GM21619 (cell line): ENCODE measurements at regions not wholly inside any gene's neighbourhood (a gene's known extent, or its start where the extent isn't known, plus 50 kb on each side); places are given as distances from the start of the nearest gene placed in this dataset.

Experiments
- ATAC-seq: cut with Tn5 transposase; IDR thresholded peaks from one replicate; pipeline ENCODE4 v1.9.1; 2021; ENCODE audit not compliant: unreplicated experiment

- ATAC-seq = no peak
Measured at GRCh38 chr3:137201066-137201465, 243.3 kb downstream of the IL20RB start.

DNA sequence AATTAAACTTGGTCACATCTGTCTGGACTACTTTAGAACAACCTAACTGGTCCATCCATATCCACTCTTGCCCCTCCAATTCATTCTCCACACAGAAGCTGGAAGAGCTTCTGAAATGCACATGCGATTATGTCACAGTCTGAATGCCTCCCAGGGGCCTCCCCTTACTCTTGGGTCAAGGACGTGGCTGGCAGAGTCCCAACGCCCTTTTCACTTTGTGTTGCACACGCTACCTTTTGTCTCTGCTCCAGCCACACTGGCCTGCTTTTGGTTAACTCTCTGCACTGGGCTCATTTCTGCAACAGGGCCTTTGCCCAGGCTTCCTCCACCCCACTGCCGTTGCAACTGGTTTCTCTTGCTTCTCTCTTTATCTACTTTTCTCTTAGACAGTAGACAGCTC is 245.2 kb downstream of the IL20RB start:
- no peak for ATAC-seq

DNA sequence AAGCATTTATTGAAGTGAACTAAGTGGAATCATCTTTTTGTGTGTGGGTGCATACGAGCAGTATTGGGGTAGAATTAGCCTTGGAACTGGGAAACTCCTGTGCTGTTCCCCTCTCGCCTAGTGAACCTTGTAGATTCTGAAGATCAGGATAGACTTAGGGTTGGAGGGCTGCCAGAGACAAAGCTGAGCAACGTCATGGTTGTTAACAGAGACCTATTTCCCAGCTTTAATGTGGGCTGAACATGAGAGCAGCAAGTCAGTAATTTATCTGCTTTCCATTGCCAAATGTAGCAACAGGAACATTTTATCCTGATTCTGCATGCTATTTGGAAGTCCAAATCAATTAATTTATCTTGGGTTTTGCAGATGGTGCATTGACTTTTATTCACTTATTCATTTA is 246.6 kb downstream of the IL20RB start:
- no peak for ATAC-seq

DNA sequence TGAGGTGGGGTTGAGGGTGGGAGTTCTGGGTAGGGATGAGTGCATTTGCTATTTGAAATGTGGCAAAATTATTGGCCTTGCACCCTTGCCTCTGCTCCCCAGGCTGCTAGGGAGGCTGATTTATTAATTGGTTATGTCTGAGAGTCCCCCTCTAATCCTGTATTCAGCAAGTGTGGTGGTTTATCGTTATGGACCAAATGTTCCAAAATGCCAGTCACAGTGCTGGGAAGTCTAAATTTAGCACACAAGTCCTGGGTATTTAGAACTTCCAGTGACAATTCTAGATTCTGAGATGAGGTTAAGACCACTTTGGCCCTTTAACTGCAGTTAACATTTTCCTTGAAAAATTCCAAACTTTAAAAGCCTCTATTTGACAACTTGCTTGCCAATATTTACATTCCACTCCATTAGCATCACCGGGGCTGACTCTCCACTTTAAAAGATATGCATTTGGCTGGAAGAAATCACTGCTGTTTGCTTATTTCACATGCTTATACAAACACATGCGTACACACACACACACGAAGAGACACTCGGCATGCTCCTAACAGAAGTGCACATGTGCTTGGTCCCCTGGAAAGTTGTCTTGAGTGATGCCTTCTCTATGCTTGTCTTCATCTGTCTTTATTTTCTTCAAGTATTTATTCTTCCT is 247.7 kb downstream of the IL20RB start:
- ATAC-seq = no peak

- ATAC-seq = no peak
Measured at GRCh38 chr3:137207616-137208015, 249.8 kb downstream of the IL20RB start.

DNA sequence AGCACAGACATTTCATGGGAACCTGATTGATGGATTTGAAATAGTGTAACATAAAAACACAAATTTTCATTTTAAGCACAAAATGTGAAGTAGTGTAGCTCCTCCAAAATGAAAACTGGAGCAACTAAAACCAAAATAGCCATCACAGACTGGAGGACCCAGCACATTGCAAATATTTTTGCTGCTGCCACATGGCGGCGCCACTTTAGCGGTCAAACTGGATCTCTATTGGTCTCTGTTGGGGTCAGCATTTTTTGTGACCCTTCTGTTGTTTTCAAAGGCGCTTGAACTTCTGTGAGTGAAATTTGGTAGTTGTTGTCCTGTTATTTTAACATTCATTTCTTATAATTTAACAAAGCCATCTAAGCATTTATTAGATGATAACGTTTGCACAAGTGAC is 259.9 kb downstream of the IL20RB start:
- ATAC-seq = no peak

DNA sequence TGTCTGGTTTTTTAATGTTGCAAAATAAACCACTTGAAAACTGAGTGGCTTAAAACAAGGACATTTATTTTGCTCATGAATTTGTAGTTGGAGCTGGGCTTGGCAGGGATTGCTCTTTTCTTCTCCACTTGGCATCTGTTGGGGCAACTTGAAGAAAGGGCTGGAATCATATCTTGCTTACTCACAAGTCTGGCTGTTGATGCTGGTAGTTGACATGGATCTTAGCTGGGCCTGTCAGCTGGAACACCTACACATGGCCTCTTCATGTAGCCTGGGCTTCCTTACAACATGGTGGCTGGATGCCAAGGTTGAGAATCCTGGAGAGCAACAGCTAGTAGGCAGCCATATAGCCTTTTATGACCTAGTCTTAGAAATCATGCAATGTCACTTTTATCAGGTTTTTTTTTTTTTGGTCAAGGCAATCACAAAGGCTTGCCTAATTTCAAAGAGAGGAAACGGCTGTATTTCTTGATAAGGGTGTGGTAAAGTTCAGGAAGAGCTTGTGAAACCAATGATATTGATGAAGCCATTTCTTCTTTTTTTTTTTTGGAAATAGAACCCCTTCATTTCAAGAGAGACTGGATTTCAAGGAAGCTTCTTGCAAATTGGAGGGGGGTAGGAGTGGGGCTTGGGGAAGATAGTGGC is 262.1 kb downstream of the IL20RB start:
- ATAC-seq = no peak

GRCh38 chr3:137222736-137223225 is 265.0 kb downstream of the IL20RB start:
- ATAC-seq = no peak

DNA sequence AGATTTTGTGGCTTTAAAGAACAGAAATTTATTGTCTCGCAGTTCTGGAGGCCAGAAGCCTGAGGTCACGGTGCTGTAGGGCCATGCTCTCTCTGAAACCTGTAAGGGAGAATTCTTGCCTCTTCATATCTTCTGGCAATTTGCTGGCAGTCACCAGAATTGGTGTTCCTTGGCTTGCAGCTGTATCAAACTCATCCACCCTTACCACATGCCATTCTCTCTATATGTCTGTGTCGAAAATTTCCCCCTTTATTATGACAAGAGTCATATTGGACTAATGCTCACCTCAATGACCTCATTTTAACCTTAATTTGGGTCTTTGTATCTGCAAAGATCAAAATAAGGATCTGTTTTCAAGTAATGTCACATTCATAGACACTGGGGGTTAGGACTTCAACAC is 266.7 kb downstream of the IL20RB start:
- ATAC-seq = no peak

DNA sequence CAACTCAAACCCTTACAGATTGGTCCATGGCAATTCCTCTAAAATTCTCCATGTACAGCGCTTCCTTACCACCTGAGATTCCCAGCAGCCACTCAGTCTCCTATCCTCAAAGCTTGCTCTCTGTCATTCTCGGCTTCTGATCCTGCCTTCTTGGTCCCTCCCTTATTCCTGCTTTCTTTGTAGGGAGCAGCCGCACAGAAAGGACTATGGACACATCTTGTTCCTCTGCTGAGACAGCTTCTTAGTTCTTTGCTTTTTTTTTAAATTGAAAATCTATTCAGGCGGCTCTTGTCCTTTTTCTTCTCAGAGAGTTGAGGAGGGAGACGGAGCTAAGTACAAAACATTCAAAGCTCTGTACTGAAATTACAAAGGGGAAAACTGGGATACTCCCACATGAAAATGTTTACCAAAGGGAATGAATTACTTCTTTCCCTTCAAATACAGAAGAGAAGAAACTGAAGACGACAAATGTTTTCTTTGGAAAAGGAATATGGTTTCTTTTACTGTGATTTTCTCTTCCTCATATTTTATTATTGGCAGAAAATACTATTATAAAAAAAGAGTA is 285.1 kb downstream of the IL20RB start:
- ATAC-seq = no peak

DNA sequence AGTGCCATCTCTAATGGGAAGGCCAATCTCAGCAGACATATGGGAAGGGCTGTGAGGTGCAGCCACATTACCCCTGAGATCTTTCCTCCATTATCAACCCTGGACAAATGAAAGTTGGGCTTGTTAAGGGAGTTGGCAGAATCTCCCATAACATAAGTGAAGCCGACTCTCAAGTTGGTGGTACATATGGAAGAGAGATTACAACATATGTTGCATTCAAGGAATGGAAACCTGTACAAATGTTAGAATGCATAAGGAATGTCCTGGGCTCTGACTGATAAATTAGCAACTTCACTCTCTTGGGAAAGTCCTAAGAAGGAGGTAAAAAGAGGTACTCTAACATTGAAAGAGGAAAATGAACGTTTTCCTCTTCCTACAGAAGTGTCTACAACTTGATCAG is 288.7 kb downstream of the IL20RB start:
- no peak for ATAC-seq

DNA sequence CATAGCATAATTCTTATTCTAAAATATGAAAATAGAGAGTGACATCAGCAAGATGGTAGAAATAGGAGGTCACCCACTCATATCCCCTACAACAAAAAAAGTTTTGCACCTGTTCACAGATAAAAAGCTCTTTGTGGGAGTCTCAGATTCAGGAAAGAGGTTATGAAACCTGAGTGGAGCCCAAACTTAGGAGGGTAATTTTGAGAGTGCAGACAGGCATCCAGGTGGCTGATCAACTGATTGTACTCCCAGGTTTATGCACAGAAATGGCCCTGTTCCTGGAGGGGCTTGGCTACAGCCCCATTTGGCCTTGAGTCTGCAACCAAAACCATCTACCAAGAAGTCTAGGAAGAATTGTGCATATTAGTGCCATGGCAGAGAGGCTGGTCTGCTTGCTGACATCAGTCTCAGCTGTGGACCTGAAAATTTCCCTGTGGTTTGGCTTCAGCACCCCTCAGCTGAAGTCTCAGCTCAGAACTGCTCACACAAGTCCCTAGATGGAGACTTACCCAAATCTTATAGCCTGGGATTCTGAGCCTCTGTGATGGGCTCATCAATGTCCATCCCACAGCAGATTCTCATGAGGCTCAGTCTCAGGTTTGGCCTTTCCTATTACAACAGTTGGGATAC is 291.6 kb downstream of the IL20RB start:
- no peak for ATAC-seq

DNA sequence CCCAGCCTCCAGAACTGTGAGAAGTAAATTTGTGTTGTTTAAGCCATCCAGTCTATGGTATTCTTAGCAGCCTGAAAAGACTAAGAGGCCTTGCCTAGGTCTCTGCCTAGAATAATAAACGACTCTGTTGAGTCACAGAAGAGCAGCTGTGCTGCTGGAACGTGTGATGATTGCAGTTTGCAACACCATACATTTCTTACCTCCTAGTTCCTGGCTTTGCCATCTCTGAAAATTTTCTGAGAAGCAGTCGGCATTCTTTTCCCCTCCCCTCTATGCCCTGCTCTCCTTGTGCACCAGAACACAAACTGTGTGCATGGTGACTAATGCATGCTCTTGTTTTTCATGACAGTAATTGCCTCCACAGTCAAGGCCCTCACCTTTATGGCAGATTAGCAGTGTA is 301.3 kb downstream of the IL20RB start:
- no peak for ATAC-seq

- no peak for ATAC-seq
Measured at GRCh38 chr3:137259701-137260100, 301.9 kb downstream of the IL20RB start.

GRCh38 chr3:137264071-137264820 is 306.5 kb downstream of the IL20RB start:
- ATAC-seq = no peak

DNA sequence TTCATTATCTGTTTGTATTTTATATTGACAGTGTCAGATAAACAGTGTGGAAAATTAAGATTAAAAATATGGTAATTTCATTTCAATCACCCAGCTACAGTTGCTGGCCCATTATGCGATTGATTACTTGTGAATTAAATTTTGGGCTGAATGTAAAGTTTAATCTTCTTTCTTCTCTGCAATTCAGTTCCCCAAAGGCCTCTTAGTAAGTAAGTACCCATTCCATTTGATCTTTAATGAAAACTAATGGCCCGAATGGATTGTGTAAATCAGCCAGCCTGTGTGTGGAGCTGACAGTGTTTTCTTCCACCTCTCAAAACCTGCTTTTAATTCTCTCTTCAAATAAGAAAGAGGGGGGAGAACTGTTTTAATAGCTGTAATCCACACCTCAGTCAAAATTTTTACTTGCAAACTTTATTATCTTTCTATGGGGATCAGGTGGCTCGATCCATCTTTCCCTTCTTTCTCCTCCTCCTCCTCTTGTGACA is 307.1 kb downstream of the IL20RB start:
- ATAC-seq = no peak

DNA sequence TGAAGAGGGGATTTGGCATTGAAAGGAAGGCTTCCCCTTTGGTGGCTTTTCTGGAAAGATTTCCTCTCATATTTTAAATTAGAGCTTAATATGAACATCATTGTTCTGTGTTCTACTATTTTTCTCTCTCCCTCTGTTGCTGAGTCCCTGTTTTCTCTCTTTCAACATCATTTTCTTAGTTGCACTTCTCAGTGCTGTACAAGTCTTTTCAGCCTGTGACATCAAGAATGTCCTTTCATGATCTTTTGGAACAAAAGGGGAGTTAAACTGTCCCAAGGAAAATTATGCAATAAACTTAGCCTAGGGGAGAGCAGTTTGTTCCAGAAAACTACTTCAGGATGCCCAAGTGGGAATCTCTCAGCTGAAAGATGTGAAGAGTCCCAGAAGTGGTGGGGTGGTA is 325.1 kb downstream of the IL20RB start:
- ATAC-seq = no peak

DNA sequence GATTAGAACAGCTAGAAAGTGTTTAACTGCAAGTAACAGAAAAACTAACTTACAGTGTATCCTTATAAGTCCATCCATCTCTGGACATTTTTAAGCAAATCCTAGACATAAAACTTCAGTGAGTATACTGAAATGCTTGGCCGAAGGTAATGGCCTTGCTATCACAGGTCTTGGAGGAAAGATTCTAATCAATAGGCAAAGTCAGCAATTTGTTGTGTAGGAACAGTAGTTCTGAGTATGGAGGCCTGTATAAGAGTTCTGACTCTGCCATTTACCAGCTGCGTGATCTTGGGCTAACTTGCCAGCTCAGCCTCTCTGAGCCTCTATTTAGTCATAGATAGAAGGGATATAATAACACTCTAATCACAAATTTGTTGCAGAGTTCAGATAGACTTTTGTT is 328.1 kb downstream of the IL20RB start:
- ATAC-seq = no peak

DNA sequence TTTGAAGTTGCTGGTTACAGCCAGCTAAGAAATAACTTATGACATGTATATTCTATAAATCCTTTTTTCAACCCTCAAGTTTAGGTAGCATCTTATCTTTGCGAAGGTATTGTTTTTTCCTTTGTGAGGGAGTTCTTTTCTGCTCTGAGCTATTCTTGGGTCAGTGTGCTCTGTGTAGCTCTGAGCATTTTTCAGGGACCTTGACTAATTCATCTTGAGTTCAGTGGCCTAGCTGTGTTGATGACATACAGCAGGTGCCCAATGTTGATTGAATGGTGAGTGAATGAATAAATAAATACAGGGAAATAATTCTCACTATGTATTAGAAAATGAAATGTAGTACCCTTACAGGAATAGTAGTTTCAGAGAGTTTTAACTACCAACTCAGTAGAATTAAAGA is 335.3 kb downstream of the IL20RB start:
- no peak for ATAC-seq

DNA sequence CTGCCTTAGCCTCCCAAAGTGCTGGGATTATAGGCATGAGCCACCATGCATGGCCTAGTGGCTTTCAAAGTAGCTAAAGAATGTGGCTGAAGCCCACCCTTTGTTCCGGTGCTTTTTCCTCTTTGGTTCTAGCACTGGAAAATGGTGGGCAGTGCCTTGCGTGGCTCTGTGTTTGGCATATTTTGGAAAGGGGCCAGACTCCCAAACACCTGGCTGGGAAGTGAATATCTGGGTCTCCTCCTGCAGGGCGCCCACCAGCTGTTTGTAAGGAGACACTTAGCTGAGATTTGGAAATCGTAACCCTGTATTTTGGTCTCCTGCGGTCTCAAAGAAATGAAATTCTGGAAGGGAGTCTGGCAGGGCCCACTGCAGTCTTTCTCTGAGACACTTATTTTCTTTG is 336.4 kb downstream of the IL20RB start:
- no peak for ATAC-seq

DNA sequence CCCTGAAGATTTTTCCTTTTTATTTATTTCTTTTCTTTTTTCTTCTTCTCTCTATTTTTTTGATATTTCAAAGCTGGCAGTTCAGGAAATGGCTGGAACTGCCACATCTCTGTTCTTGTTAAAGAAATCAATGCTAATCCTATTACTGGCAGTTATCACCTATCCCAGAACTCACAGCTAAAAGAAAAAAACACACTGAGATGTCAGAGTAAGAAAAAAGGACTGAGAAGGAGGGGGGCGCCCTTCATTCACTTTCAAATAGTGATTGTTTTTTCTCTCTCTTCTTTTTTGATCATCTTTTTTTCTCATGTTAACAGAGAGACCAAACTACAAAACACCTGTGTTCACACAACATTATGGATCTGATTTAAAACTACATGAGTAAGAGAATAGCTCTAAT is 337.1 kb downstream of the IL20RB start:
- no peak for ATAC-seq
